Karpas-422 (cell line): ENCODE measurements at regions not wholly inside any gene's neighbourhood (a gene's known extent, or its start where the extent isn't known, plus 50 kb on each side); places are given as distances from the start of the nearest gene placed in this dataset.
"Not testable (repeated sequence)": the region's sequence is repeated elsewhere in the genome, so short reads cannot be mapped to it uniquely, and the experiment has no call there.

Source experiments
- DNase-seq: peaks from one replicate; pipeline ENCODE4 v3.0.0-alpha.2; 2015
- H2AFZ ChIP-seq: fragments of 200-600 bp; sonication (generic); 2 replicates; pipeline ENCODE4 v1.6.1; 2014; ENCODE audit warnings: antibody characterized with exemption, low read length, mixed read lengths
- H3K27ac ChIP-seq: fragments of 200-600 bp; sonication (generic); 2 replicates; pipeline ENCODE4 v1.5.1; 2014; ENCODE audit warnings: mild to moderate bottlenecking, low read length, moderate library complexity
- H3K27me3 ChIP-seq: fragments of 200-600 bp; sonication (generic); 2 replicates; pipeline ENCODE4 v1.6.1; 2014; ENCODE audit warnings: low read length, mixed read lengths
- H3K36me3 ChIP-seq: fragments of 200-600 bp; sonication (generic); 2 replicates; pipeline ENCODE4 v1.6.1; 2014; ENCODE audit warnings: low read length, mixed read lengths; ENCODE audit not compliant: insufficient read depth
- H3K4me1 ChIP-seq: fragments of 200-600 bp; sonication (generic); 2 replicates; pipeline ENCODE4 v1.6.1; 2014; ENCODE audit warnings: mild to moderate bottlenecking, low read length, mixed read lengths
- H3K4me2 ChIP-seq: fragments of 200-600 bp; sonication (generic); 2 replicates; pipeline ENCODE4 v1.6.1; 2014; ENCODE audit warnings: low read length, low read depth, mild to moderate bottlenecking; ENCODE audit not compliant: poor library complexity, severe bottlenecking
- H3K4me3 ChIP-seq: fragments of 200-600 bp; sonication (generic); 2 replicates; pipeline ENCODE4 v1.5.1; 2014; ENCODE audit warnings: mild to moderate bottlenecking, antibody characterized with exemption, low read length, mixed read lengths
- H3K79me2 ChIP-seq: fragments of 200-600 bp; sonication (generic); 2 replicates; pipeline ENCODE4 v1.6.1; 2014; ENCODE audit warnings: mild to moderate bottlenecking, low read length, mixed read lengths
- H3K9ac ChIP-seq: fragments of 200-600 bp; sonication (generic); 2 replicates; pipeline ENCODE4 v1.6.0; 2014; ENCODE audit warnings: low read length
- H3K9me2 ChIP-seq: fragments of 200-600 bp; sonication (generic), shearing (Covaris generic); replicated peaks from 2 replicates; pipeline ENCODE4 v1.6.0; 2014; ENCODE audit warnings: mild to moderate bottlenecking, low read length, moderate library complexity; ENCODE audit not compliant: insufficient read depth
- H3K9me3 ChIP-seq: fragments of 300-700, 200-600 bp; sonication (generic); 2 replicates; pipeline ENCODE4 v1.6.1; 2014; ENCODE audit warnings: low read length, mixed read lengths
- H4K20me1 ChIP-seq: fragments of 200-600 bp; sonication (generic); 2 replicates; pipeline ENCODE4 v1.6.1; 2014; ENCODE audit warnings: mild to moderate bottlenecking, antibody characterized with exemption, low read length, low read depth; ENCODE audit not compliant: insufficient read depth

DNA sequence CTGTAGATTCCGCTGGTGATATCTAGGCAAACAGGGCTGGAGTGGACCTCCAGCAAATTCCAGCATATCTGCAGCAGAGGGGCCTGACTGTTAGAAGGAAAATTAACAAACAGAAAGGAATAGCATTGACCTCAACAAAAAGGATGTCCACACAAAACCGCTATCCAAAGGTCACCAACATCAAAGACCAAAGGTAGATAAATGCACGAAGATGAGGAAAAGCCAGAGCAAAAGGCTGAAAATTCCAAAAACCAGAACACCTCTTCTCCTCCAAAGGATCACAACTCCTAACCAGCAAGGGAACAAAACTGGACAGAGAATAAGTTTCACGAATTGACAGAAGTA lies 134.8 kb upstream of the HS3ST4 start:
- H3K9ac ChIP-seq, H3K9me3 ChIP-seq, H3K36me3 ChIP-seq, DNase-seq, H3K4me2 ChIP-seq, H4K20me1 ChIP-seq, H2AFZ ChIP-seq, H3K4me3 ChIP-seq, H3K4me1 ChIP-seq, H3K27me3 ChIP-seq, H3K9me2 ChIP-seq, H3K79me2 ChIP-seq, H3K27ac ChIP-seq: not testable (repeated sequence)

DNA sequence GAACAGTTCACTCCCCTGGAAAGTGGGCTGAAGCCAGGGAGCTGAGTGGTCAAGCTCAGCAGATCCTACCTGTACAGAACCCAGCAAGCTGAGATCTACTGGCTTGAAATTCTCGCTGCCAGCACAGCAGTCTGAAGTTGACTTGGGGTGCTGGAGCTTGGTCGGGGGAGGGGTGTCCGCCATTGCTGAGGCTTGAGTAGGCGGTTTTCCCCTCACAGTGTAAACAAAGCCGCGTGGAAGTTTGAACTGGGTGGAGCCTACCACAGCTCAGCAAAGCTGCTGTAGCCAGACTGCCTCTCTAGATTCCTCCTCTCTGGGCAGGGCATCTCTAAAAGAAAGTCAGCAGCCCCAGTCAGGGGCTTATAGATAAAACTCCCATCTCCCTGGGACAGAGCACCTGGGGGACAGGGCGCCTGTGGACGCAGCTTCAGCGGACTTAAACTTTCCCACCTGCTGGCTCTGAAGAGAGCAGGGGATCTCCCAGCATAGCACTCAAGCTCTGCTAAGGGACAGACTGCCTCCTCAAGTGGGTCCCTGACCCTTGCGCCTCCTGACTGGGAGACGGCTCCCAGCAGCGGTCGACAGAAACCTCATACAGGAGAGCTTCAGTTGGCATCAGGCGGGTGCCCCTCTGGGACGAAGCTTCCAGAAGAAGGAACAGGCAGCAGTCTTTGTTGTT lies 135.3 kb upstream of the HS3ST4 start:
- H4K20me1 ChIP-seq, H3K4me3 ChIP-seq, H3K9ac ChIP-seq, DNase-seq, H3K4me2 ChIP-seq, H3K9me3 ChIP-seq, H3K79me2 ChIP-seq, H3K4me1 ChIP-seq, H3K36me3 ChIP-seq, H3K27ac ChIP-seq, H3K27me3 ChIP-seq, H2AFZ ChIP-seq, H3K9me2 ChIP-seq: not testable (repeated sequence)

DNA sequence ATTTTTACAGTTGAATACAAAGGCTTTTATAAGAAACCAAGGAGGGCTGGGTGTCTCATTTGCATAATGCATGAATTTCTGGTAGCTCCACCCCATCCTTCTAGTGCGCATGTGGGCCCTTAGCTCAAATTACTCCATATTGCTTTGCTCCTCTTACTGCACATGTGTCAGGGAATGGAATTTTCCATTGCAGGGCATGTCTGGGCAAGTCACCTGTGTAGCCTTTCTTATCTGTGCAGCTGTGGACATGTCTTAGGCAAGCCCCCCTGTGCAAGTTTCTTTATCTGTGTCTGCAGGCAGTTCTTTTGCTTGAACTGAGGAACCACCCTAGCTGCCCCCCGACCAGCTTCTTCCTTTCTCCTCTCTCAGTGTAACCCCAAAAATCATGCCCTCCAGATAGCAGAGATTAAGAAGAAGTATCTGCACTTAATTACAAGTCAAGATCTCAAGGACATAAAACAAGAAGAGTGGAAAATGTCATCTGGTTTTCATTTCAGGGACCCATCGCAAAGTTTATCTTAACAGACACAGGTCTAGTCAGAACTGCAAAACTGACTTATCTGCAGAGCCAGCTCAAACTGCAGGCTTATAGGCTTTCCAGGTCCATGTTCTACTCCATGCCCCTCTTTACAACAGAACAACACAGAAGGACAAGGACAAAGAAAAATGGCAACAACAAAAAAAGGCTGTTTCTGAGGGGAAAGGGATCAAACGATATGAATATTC lies 137.9 kb upstream of the HS3ST4 start:
- Histone ChIP-seq H3K9me3 (no peaks in the 10 kb centered on the region), H3K9ac (no peak overlapping the region), H3K9me2 (no peaks in the 10 kb centered on the region), H3K36me3 (no peaks in the 10 kb centered on the region), H4K20me1 (no peaks in the 10 kb centered on the region), H3K4me2 (no peak overlapping the region), H3K27ac (no peak overlapping the region), H3K4me3 (no peak overlapping the region), H2AFZ (no peak overlapping the region), H3K27me3 (no peaks in the 10 kb centered on the region), H3K4me1 (no peaks in the 10 kb centered on the region), H3K79me2 (no peaks in the 10 kb centered on the region)
- DNase-seq: no peak

DNA sequence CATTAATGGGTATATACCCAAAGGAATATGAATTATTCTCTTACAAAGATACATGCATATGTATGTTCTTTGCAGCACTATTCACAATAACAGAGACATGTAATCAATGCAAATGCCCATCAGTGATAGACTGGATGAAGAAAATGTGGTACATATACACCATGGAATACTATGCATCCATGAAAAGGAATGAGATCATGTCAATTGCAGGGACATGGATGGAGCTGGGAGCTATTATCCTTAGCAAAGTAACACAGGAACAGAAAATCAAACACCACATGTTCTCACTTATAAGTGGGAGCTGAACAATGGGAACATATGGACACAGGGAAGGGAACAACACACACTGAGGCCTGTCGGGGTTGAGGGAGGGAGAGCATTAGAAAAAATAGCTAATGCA lies 141.1 kb upstream of the HS3ST4 start:
- Histone ChIP-seq H3K4me1 (no peaks in the 10 kb centered on the region), H3K9me2 (no peaks in the 10 kb centered on the region), H3K27ac (no peak overlapping the region), H3K79me2 (no peaks in the 10 kb centered on the region), H3K4me2 (no peak overlapping the region), H4K20me1 (no peaks in the 10 kb centered on the region), H3K9me3 (no peaks in the 10 kb centered on the region), H3K9ac (no peak overlapping the region), H2AFZ (no peak overlapping the region), H3K4me3 (no peak overlapping the region), H3K36me3 (no peaks in the 10 kb centered on the region), H3K27me3 (no peaks in the 10 kb centered on the region)
- no peak for DNase-seq

DNA sequence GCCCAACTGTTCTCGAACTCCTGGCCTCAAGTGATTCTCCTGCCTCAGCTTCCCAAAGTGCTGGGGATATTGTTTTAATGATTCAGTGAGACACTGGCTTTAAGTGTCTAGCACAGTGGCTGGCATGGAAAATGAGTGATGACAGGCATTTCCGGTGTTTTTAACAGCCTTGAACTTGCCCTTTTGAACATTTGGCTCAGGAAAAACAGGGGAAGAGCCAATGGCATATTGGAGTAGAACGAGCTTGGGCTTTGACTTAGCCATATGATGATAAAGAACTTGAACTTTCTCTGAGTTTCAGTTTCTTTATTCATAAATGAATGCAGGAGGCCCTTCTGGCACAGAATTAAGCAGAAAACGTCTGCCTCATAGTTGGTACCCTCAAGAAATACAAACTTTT lies 145.0 kb upstream of the HS3ST4 start:
- Histone ChIP-seq H4K20me1 (no peaks in the 10 kb centered on the region), H3K36me3 (no peaks in the 10 kb centered on the region), H3K79me2 (no peaks in the 10 kb centered on the region), H3K27ac (no peak overlapping the region), H3K9me3 (no peaks in the 10 kb centered on the region), H2AFZ (no peak overlapping the region), H3K9me2 (no peaks in the 10 kb centered on the region), H3K9ac (no peak overlapping the region), H3K4me2 (no peak overlapping the region), H3K4me1 (no peaks in the 10 kb centered on the region), H3K4me3 (no peak overlapping the region), H3K27me3 (no peaks in the 10 kb centered on the region)
- no peak for DNase-seq

DNA sequence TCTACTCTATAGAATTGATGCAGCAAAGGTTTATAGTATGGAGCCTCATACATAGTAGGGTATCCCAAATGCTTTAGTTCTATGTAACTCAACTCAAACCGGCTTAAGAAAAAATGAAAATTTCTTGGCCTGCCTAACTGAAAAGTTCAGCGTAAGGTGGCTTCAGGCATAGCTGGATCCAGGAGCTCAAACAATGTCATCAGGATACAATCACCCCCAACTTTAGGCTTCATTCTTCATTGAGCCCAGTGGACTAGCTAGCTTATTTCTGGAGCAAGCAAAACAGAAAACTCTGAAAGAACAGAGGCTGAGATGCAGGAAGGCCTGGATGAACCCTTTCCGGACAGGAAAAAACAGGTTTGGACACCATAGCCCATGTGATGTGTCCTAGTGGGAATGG lies 147.5 kb upstream of the HS3ST4 start:
- no peak for DNase-seq
- H3K4me1 ChIP-seq: no peaks in the 10 kb centered on the region
- H3K9ac ChIP-seq: no peak overlapping the region
- no peaks in the 10 kb centered on the region for H3K79me2 ChIP-seq
- H3K4me2 ChIP-seq: no peak overlapping the region
- no peak overlapping the region for H3K27ac ChIP-seq
- H4K20me1 ChIP-seq: no peaks in the 10 kb centered on the region
- H3K36me3 ChIP-seq: no peaks in the 10 kb centered on the region
- H3K4me3 ChIP-seq: no peak overlapping the region
- H3K9me2 ChIP-seq: no peaks in the 10 kb centered on the region
- no peak overlapping the region for H2AFZ ChIP-seq
- H3K27me3 ChIP-seq: no peaks in the 10 kb centered on the region
- no peaks in the 10 kb centered on the region for H3K9me3 ChIP-seq

DNA sequence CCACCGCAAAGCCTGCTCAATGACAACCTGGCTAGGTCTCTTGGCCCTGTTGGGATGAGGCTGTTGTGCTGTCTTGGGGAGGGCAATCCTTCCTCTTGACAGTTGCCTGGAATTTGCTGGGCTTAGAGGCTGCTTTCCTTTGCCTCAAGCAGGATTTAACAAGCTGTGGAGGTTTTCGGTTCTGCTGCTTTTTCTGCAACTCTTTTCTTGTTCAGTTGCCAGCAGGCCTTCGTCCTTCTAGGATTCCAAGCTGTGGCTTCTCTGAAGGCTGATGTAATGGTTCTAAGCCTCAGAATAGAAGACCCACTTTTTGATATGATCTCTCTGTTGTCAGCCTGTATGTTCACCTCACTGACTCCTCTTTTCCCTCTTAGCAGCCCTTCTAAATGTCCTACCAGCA lies 149.5 kb upstream of the HS3ST4 start:
- Histone ChIP-seq H3K4me1 (no peaks in the 10 kb centered on the region), H3K4me3 (no peak overlapping the region), H3K9ac (no peak overlapping the region), H3K27me3 (no peaks in the 10 kb centered on the region), H3K4me2 (no peak overlapping the region), H3K27ac (no peak overlapping the region), H3K9me2 (no peaks in the 10 kb centered on the region), H3K36me3 (no peaks in the 10 kb centered on the region), H4K20me1 (no peaks in the 10 kb centered on the region), H2AFZ (no peak overlapping the region), H3K79me2 (no peaks in the 10 kb centered on the region), H3K9me3 (no peaks in the 10 kb centered on the region)
- DNase-seq: no peak

DNA sequence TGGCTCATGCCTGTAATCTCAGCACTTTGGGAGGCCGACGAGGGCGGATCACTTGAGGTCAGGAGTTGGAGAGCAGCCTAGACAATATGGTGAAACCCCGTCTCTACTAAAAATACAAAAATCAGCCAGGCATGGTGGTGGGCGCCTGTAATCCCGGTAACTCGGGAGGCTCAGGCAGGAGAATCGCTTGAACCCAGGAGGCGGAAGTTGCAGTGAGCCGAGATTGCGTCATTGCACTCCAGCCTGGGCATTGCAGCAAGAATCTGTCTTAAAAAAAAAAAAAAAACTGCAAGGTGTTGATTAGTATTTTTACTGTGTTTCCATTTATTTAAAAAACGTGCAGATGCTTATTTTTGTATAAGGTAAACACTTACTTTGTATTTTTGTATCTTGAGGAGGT lies 152.0 kb upstream of the HS3ST4 start:
- H3K4me1 ChIP-seq, H4K20me1 ChIP-seq, H3K9me2 ChIP-seq, H3K4me2 ChIP-seq, H2AFZ ChIP-seq, H3K36me3 ChIP-seq, H3K9me3 ChIP-seq, H3K9ac ChIP-seq, H3K79me2 ChIP-seq, H3K27me3 ChIP-seq, H3K27ac ChIP-seq, H3K4me3 ChIP-seq, DNase-seq: not testable (repeated sequence)
